ENCODE measurements at regions not wholly inside any gene's neighbourhood (a gene's known extent, or its start where the extent isn't known, plus 50 kb on each side); places are given as distances from the start of the nearest gene placed in this dataset.

- ChIA-PET POLR2A (no interaction called here), CTCF (no interaction called here)
- H3K27me3 ChIP-seq (replicated peaks; ENCODE audit: control insufficient read depth, insufficient read depth, low read length): peaks cover 1% of the 10 kb centered on the region; the same call in 1 of the 2 replicates
- H3K9me3 ChIP-seq: no peaks in the 10 kb centered on the region
- intact Hi-C loops (cut with micrococcal nuclease; ENCODE audit: unreplicated experiment): no loop called here
- no peak for TF ChIP-seq CTCF (IDR thresholded peaks at IDR 0.05; ENCODE audit: insufficient read depth in 1 of 2, low read depth in 1 of 2, low read length in 1 of 2, severe bottlenecking in 1 of 2, unreplicated experiment in 1 of 2)
- H3K36me3 ChIP-seq (ENCODE audit: control insufficient read depth, insufficient read depth, low read length): no peaks in the 10 kb centered on the region
- BruUV-seq (replicated peaks): no TSS peak
- Mint-ChIP-seq H3K4me1 (ENCODE audit: low read depth, unreplicated experiment) (no peaks in the 10 kb centered on the region), H3K27ac (ENCODE audit: unreplicated experiment) (no peak overlapping the region), H3K27me3 (ENCODE audit: insufficient read depth, unreplicated experiment) (peaks cover 13% of the 10 kb centered on the region), H3K9me3 (ENCODE audit: unreplicated experiment) (no peaks in the 10 kb centered on the region), H3K36me3 (ENCODE audit: insufficient read depth, unreplicated experiment) (no peaks in the 10 kb centered on the region), H3K4me3 (ENCODE audit: unreplicated experiment) (no peak overlapping the region)
- H3K4me1 ChIP-seq: no peaks in the 10 kb centered on the region
- H3K4me3 ChIP-seq (ENCODE audit: low read depth, low read length): no peak overlapping the region
- DNase-seq: no peak
Measured at GRCh38 chr6:90387826-90388225, 91.2 kb upstream of the BACH2 start.

GRCh38 chr6:90387383-90387775, 90.7 kb upstream of the BACH2 start:
- Mint-ChIP-seq H3K36me3 (ENCODE audit: insufficient read depth, unreplicated experiment) (no peaks in the 10 kb centered on the region), H3K9me3 (ENCODE audit: unreplicated experiment) (no peaks in the 10 kb centered on the region), H3K4me1 (ENCODE audit: low read depth, unreplicated experiment) (no peaks in the 10 kb centered on the region), H3K27me3 (ENCODE audit: insufficient read depth, unreplicated experiment) (peaks cover 13% of the 10 kb centered on the region), H3K4me3 (ENCODE audit: unreplicated experiment) (no peak overlapping the region), H3K27ac (ENCODE audit: unreplicated experiment) (no peak overlapping the region)
- H3K4me1 ChIP-seq: no peaks in the 10 kb centered on the region
- no TSS peak for BruUV-seq (replicated peaks)
- no peak overlapping the region for H3K4me3 ChIP-seq (ENCODE audit: low read depth, low read length)
- POLR2A ChIA-PET: no interaction called here
- CTCF ChIA-PET: no interaction called here
- intact Hi-C loops (cut with micrococcal nuclease; ENCODE audit: unreplicated experiment): no loop called here
- H3K9me3 ChIP-seq: no peaks in the 10 kb centered on the region
- peaks cover 1% of the 10 kb centered on the region; the same call in 1 of the 2 replicates for H3K27me3 ChIP-seq (replicated peaks; ENCODE audit: control insufficient read depth, insufficient read depth, low read length)
- no peaks in the 10 kb centered on the region for H3K36me3 ChIP-seq (ENCODE audit: control insufficient read depth, insufficient read depth, low read length)
- TF ChIP-seq CTCF (IDR thresholded peaks at IDR 0.05; ENCODE audit: insufficient read depth in 1 of 2, low read depth in 1 of 2, low read length in 1 of 2, severe bottlenecking in 1 of 2, unreplicated experiment in 1 of 2): no peak
- no peak for DNase-seq

- H3K27me3 Mint-ChIP-seq (ENCODE audit: insufficient read depth, unreplicated experiment): peaks cover 13% of the 10 kb centered on the region
- Histone ChIP-seq H3K4me3 (ENCODE audit: low read depth, low read length) (no peak overlapping the region), H3K9me3 (no peaks in the 10 kb centered on the region), H3K4me1 (no peaks in the 10 kb centered on the region), H3K36me3 (ENCODE audit: control insufficient read depth, insufficient read depth, low read length) (no peaks in the 10 kb centered on the region), H3K27me3 (replicated peaks; ENCODE audit: control insufficient read depth, insufficient read depth, low read length) (peaks cover 1% of the 10 kb centered on the region; the same call in 1 of the 2 replicates)
- H3K4me1 Mint-ChIP-seq (ENCODE audit: low read depth, unreplicated experiment): no peaks in the 10 kb centered on the region
- H3K27ac Mint-ChIP-seq (ENCODE audit: unreplicated experiment): no peak overlapping the region
- BruUV-seq (replicated peaks): no TSS peak
- POLR2A ChIA-PET: no interaction called here
- no peaks in the 10 kb centered on the region for H3K36me3 Mint-ChIP-seq (ENCODE audit: insufficient read depth, unreplicated experiment)
- no peak overlapping the region for H3K4me3 Mint-ChIP-seq (ENCODE audit: unreplicated experiment)
- DNase-seq: no peak
- CTCF ChIA-PET: interaction anchor here (0.5 kb wide), 1 partner anchor 9 kb away, joined by 3 read pairs; no protein-coding TSS in a partner anchor
- intact Hi-C loops (cut with micrococcal nuclease; ENCODE audit: unreplicated experiment): no loop called here
- no peak for TF ChIP-seq CTCF (IDR thresholded peaks at IDR 0.05; ENCODE audit: insufficient read depth in 1 of 2, low read depth in 1 of 2, low read length in 1 of 2, severe bottlenecking in 1 of 2, unreplicated experiment in 1 of 2)
- no peaks in the 10 kb centered on the region for H3K9me3 Mint-ChIP-seq (ENCODE audit: unreplicated experiment)
Measured at GRCh38 chr6:90386399-90387382, 90.0 kb upstream of the BACH2 start.

Data from Caco-2 (cell line).